Endodermal cell (in vitro differentiated cells): ENCODE measurements at regions not wholly inside any gene's neighbourhood (a gene's known extent, or its start where the extent isn't known, plus 50 kb on each side); places are given as distances from the start of the nearest gene placed in this dataset.
"Not testable (repeated sequence)": the region's sequence is repeated elsewhere in the genome, so short reads cannot be mapped to it uniquely, and the experiment has no call there.

ENCODE experiments used
- DNase-seq: peaks from one replicate; pipeline ENCODE4 v3.0.0-alpha.2; 2017
- H3K27ac ChIP-seq: 2 replicates; pipeline ENCODE4 v1.5.1; 2013; ENCODE audit warnings: mild to moderate bottlenecking, low read depth, low read length, moderate library complexity
- H3K27me3 ChIP-seq: 2 replicates; pipeline ENCODE4 v1.6.1; 2013; ENCODE audit warnings: mild to moderate bottlenecking, low read length, moderate library complexity; ENCODE audit not compliant: insufficient read depth, control insufficient read depth, poor library complexity, severe bottlenecking
- H3K36me3 ChIP-seq: 2 replicates; pipeline ENCODE4 v1.7.0; 2013; ENCODE audit warnings: mild to moderate bottlenecking, low read length, moderate library complexity; ENCODE audit not compliant: control insufficient read depth, insufficient read depth
- H3K4me1 ChIP-seq: one replicate; pipeline ENCODE4 v1.7.0; 2013; ENCODE audit warnings: low read length; ENCODE audit not compliant: control insufficient read depth, insufficient read depth
- H3K4me3 ChIP-seq: 2 replicates; pipeline ENCODE4 v1.5.1; 2013; ENCODE audit warnings: mild to moderate bottlenecking, low read length, moderate library complexity
- H3K9ac ChIP-seq: 2 replicates; pipeline ENCODE4 v1.6.1; 2013; ENCODE audit warnings: mild to moderate bottlenecking, low read length, moderate library complexity; ENCODE audit not compliant: poor library complexity, severe bottlenecking; ENCODE audit errors: extremely low read depth
- H3K9me3 ChIP-seq: 2 replicates; pipeline ENCODE4 v1.6.1; 2013; ENCODE audit warnings: mild to moderate bottlenecking, low read length, moderate library complexity; ENCODE audit not compliant: control insufficient read depth
- H3K27ac Mint-ChIP-seq: 2 replicates; pipeline ENCODE4 v1.8.0; 2020; ENCODE audit warnings: mixed read lengths
- H3K27me3 Mint-ChIP-seq: 2 replicates; pipeline ENCODE4 v1.8.0; 2021; ENCODE audit warnings: mild to moderate bottlenecking, mixed read lengths; ENCODE audit not compliant: insufficient read depth
- H3K36me3 Mint-ChIP-seq: 2 replicates; pipeline ENCODE4 v1.8.0; 2020; ENCODE audit warnings: low read depth, mixed read lengths
- H3K4me1 Mint-ChIP-seq: 2 replicates; pipeline ENCODE4 v1.8.0; 2020; ENCODE audit warnings: mixed read lengths
- H3K4me3 Mint-ChIP-seq: 2 replicates; pipeline ENCODE4 v1.8.0; 2020; ENCODE audit warnings: mild to moderate bottlenecking, moderate library complexity, mixed read lengths
- H3K9me3 Mint-ChIP-seq: 2 replicates; pipeline ENCODE4 v1.8.0; 2020; ENCODE audit warnings: mild to moderate bottlenecking, mixed read lengths
- CTCF ChIP-seq: fragments of 200-600 bp; sonication (generic); conservative IDR thresholded peaks from 2 replicates; pipeline ENCODE4 v1.5.0; 2021; ENCODE audit warnings: antibody characterized with exemption, mild to moderate bottlenecking
- WGBS, 2 experiments: methylation state at CpG; one replicate each; pipeline versions ENCODE4 v1.1.5 to v1.1.7; 2013; ENCODE audit warnings: missing lambda C conversion rate in 2 of 2, mixed read lengths in 1 of 2; ENCODE audit not compliant: insufficient coverage in 1 of 2, insufficient read length in 1 of 2; 5-methylcytosine and 5-hydroxymethylcytosine counted together

DNA sequence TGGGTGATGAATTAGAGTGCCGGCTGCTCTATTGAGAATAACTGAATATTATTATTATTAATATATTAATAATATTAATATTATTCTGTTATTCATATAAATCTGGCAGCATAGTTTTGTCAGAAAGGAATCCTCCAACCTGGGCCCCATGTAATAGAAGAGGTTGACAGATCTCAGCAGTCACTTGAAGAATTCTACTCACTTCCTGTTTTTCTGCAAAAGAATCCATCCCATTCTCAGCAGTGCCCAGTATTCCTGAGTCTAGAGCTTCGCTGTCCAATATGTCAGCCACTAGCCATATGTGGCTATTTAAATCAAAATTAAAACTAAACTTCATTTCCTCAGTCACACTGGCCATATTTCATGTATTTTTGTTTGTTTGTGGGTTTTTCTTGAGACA, 72.4 kb upstream of the USPL1 start:
- H3K9me3 Mint-ChIP-seq, result no peaks in the 10 kb centered on the region
- no peaks in the 10 kb centered on the region for H3K4me1 ChIP-seq
- H3K9ac ChIP-seq, result no peak overlapping the region
- no peak for DNase-seq
- no peak for TF ChIP-seq CTCF
- no peaks in the 10 kb centered on the region for H3K36me3 Mint-ChIP-seq
- no peaks in the 10 kb centered on the region for H3K27me3 ChIP-seq
- no peaks in the 10 kb centered on the region for H3K36me3 ChIP-seq
- no peak overlapping the region for H3K27ac ChIP-seq
- H3K4me1 Mint-ChIP-seq, result no peaks in the 10 kb centered on the region
- H3K4me3 Mint-ChIP-seq, result no peak overlapping the region
- peak overlapping the region; percentile 35 for H3K27ac Mint-ChIP-seq
- H3K9me3 ChIP-seq, result no peaks in the 10 kb centered on the region
- H3K27me3 Mint-ChIP-seq, result no peaks in the 10 kb centered on the region
- 92% methylated on average over 1 of the region's 2 CpGs; no CpG with 5 or more reads in 1 of the 2 experiments for WGBS, 2 experiments
- H3K4me3 ChIP-seq, result no peak overlapping the region

DNA sequence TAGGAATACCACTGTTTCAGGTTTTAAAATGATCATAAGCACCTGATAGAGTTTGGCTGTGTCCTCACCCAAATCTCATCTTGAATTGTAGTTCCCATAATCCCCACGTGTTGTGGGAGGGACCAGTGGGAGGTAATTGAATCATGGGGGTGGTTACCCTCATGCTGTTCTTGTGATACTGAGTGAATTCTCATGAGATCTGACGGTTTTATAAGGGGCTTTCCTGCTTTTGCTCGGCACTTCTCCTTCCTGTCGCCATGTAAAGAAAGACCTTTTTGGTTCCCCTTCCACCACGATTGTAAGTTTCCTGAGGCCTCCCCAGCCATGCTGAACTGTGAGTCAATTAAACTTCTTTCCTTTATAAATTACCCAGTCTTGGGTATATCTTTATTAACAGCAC, 69.7 kb upstream of the USPL1 start:
- not testable (repeated sequence) for H3K4me1 Mint-ChIP-seq, H3K36me3 Mint-ChIP-seq, H3K36me3 ChIP-seq, DNase-seq, H3K4me3 ChIP-seq, H3K9me3 ChIP-seq, H3K9me3 Mint-ChIP-seq, H3K4me3 Mint-ChIP-seq, H3K9ac ChIP-seq, H3K27ac ChIP-seq, H3K27me3 Mint-ChIP-seq, H3K27me3 ChIP-seq, H3K4me1 ChIP-seq, H3K27ac Mint-ChIP-seq
- WGBS, 2 experiments, result 81 to 82% methylated on average over 5 of the region's 5 CpGs

DNA sequence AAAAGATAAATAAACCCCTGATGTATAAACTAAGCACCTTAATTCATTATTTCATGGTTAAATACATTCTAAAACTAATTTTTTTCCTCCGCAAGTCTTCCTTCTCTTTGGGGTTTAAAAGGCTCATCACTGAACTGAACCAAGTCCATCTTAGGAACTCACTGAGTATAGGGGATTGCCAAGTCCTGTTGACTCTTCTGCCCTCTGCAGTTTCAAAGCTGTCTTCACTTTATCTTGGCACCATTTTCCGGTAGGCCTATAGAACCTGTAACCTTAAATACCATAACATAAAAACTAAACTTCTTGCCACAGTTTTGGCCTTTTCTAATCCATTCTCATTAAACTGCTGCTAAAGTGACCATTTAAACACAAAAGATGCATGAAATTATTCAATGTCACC, 66.5 kb upstream of the USPL1 start:
- Histone ChIP-seq H3K9ac (no peak overlapping the region), H3K4me3 (no peak overlapping the region), H3K27me3 (no peaks in the 10 kb centered on the region), H3K9me3 (no peaks in the 10 kb centered on the region), H3K4me1 (no peaks in the 10 kb centered on the region), H3K27ac (no peak overlapping the region), H3K36me3 (no peaks in the 10 kb centered on the region)
- H3K27ac Mint-ChIP-seq, result no peak overlapping the region
- WGBS, 2 experiments, result 89 to 95% methylated on average over 2 of the region's 2 CpGs
- no peaks in the 10 kb centered on the region for H3K27me3 Mint-ChIP-seq
- H3K4me3 Mint-ChIP-seq, result no peak overlapping the region
- peak; percentile 78 for TF ChIP-seq CTCF
- DNase-seq, result no peak
- no peaks in the 10 kb centered on the region for H3K4me1 Mint-ChIP-seq
- H3K36me3 Mint-ChIP-seq, result no peaks in the 10 kb centered on the region
- H3K9me3 Mint-ChIP-seq, result no peaks in the 10 kb centered on the region

- no peak overlapping the region for H3K4me3 Mint-ChIP-seq
- no peaks in the 10 kb centered on the region for H3K9me3 Mint-ChIP-seq
- Histone ChIP-seq H3K27me3 (no peaks in the 10 kb centered on the region), H3K27ac (no peak overlapping the region), H3K36me3 (no peaks in the 10 kb centered on the region), H3K4me1 (no peaks in the 10 kb centered on the region), H3K9me3 (no peaks in the 10 kb centered on the region), H3K9ac (no peak overlapping the region), H3K4me3 (no peak overlapping the region)
- no peak for TF ChIP-seq CTCF
- H3K27me3 Mint-ChIP-seq, result no peaks in the 10 kb centered on the region
- 87 to 95% methylated on average over 2 to 3 of the region's 4 CpGs for WGBS, 2 experiments
- no peak for DNase-seq
- H3K27ac Mint-ChIP-seq, result no peak overlapping the region
- no peaks in the 10 kb centered on the region for H3K36me3 Mint-ChIP-seq
- H3K4me1 Mint-ChIP-seq, result no peaks in the 10 kb centered on the region
Measured at GRCh38 chr13:30552567-30552966, 65.2 kb upstream of the USPL1 start.
